HL-60/S4 treated with retinoic acid at 250 ng/mL for 4 days and 3 days (cell line): ENCODE measurements at regions not wholly inside any gene's neighbourhood (a gene's known extent, or its start where the extent isn't known, plus 50 kb on each side); places are given as distances from the start of the nearest gene placed in this dataset.

Experiments
- in situ Hi-C: fragments of 300-500 bp; cut with MboI; formaldehyde crosslinking; loops from 2 replicates; pipeline ENCODE4 v1.7.0; 2022; ENCODE audit warnings: low sequenced_read_pairs

DNA sequence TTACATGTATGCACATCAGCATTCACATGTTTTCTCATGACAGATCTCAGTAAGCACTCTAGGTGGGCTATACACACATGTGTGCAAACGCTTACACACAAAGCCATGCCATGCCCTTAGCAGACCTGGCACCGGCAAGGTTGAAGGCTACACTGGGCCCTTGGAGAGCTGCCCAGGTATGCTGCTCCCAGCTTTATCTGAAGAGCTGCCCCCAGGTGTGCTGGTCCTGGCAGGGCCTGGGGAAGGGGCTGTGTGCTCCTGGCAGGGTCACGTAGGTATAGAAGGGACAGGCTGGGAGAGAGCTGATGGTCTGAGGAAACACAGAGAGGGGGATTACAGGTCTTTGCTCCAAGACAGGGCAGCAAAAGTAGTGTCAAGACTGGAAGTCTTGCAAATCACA, 146.7 kb upstream of the VANGL1 start:
- in situ Hi-C loops, result loop anchor here (25.0 kb wide), 1 partner anchor 358 kb away; no protein-coding TSS in a partner anchor

DNA sequence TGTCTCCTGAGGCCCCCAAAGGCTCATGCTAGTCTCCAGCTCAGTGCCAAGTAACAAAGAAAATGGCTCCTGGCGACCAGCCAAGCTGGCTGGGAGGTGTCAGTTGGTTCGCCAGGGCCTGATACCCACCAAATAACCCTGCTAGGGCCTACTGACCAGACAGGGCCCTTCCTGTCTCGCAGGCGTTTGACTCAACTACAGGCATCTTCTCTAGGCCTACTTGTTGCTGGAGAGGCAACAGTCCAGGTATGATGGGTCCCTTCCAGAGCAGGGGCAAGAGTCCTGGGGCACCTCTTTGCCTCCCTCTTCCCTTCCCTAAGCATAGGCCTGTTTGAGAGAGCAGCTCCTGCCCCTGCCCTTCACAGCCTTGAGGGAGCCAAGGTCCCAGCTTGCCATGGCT, 147.9 kb upstream of the VANGL1 start:
- in situ Hi-C loops, result loop anchor here (25.0 kb wide), 1 partner anchor 357 kb away; no protein-coding TSS in a partner anchor

DNA sequence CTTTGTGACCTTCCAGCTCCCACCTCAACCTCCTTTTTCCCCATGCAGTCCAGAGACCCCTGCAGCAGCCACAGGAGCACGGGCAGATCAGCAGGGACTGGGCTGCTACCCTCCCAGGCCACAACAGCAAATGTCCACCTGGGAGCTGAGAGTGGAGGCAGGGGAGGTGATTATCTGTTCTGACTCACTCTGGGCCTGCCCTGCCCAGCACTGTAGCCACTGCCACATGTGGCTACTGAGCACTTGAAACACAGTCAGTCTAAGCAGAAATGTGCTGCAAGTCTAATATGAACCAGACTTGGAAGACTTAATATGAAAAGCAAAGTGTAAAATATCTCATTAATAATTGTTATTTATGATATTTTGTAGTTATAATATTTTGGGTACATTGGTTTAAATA, 148.9 kb upstream of the VANGL1 start:
- in situ Hi-C loops, result loop anchor here (25.0 kb wide), 1 partner anchor 356 kb away; no protein-coding TSS in a partner anchor

DNA sequence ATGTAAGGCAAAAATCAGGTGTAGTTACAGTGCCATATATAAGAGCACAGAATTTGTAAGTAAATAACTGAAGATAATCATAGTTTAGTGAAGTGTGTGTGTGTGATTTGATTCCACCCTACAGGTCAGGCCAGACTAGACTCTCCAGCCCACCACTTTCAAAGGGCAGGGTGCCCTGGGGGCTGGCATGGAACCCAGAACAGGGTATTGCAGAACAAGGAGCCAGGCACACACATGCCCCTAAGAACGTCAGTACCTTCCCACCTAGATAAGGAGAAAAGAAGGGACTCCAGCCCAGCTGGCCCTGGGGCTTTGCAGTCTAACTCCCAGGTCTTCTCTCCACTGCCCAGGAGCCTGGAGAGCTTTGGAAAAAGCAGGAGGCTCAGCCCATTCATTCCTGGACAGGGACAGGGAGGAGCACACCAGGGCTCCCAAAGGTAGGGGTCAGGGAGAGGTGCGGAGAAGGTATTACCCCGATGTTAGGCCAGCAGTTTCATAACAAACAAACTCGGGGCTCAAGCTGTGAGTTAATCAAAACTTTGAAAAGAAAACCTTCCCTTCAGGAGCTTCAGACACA, 149.7 kb upstream of the VANGL1 start:
- in situ Hi-C loops, result loop anchor here (25.0 kb wide), 1 partner anchor 355 kb away; no protein-coding TSS in a partner anchor

DNA sequence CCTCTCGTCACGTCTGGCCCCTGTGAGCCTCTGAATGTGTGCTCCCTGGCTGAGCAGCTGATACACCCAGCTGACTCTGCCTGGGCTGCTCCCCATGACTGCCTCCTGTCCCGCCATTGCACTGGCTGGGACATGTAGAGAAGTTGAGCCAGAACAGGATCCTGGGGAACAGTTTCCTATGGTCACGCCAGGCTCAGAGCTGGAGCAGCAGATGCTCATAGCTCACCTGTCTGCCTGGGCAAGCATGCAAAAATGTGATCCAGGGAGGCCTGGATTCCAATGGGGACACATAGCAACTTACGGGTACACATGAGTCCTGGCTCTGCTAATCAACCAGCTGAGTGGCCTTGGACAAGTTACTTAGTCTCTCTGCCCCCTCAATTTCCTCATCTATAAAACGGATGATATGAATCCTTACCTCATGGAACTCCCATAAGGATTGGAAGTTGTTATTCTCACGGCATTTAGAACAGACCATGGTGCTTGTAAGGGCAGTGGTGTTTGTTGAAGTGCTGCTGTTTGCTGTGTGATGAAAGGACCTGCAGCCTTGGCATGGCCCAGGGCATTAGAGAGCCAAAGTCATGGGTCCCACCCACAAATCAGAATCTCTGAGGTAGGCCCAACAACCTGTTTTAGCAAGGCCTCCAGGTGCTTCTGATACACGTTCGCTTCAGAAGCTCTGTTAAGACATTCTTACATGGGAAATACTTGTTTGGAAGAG, 150.3 kb upstream of the VANGL1 start:
- in situ Hi-C loops, result loop anchor here (25.0 kb wide), 1 partner anchor 354 kb away; no protein-coding TSS in a partner anchor

DNA sequence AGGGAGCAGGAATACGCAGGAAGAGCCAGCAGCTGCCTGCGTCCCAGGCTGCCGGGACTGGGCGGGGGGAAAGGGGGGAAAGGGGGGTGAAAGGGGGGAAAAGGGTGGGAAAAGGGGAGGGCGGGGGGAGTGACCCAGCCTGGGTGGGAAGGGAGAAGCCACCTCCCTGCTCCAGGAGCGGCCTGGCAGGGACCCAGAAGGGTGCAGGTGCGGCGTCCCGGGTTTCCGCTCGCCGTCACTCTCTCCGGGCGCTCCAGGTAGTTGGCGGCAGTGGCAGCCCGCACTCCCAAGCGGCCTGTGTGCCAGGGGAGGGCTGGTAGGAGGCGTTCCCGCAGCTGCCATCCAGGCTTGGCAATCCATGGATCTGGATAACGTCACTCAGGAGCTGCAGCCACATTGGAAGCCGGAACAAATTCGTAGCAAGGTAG, 141.0 kb upstream of the NGF start:
- in situ Hi-C loops, result loop anchor here (25.0 kb wide), 1 partner anchor 342 kb away; no protein-coding TSS in a partner anchor

DNA sequence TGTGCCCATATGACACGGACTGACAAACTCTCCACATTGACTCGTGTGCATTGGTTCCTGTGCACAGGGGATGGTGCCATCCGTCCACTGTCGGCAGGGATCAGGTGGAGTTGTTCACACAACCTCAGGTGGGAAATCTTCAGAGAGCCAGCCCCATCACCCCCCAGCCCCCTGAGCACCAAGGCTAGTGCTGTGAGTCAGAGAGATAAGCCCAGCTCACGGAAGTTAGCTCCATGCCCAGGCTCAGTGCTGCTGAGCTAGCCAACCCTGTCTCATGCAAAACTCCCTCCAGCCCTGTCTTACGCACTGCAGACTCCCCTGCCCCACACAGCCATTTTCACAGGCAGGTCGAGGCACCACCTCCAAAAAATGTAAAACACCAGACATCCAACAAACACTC, 139.0 kb upstream of the NGF start:
- in situ Hi-C loops, result loop anchor here (25.0 kb wide), 1 partner anchor 340 kb away; no protein-coding TSS in a partner anchor

DNA sequence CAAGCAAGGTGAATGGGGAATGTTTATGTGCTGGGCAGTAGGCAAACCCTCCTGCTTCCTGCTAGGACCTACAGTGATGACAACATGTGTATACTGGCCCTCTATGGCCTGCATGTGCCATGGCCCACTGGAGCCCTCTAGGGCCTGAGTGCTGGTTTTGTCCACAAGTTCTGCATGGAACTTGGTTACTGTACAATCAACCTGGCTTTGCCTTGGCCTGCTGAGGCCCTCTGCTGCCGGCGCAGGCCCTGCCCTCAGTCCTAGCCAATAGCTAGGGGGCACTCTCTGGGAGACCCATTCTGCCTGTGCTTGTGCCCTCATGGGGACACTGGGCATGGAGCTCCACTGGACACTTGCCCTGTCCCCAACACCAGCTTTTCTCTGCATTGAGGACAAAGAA, 138.6 kb upstream of the NGF start:
- in situ Hi-C loops, result loop anchor here (25.0 kb wide), 1 partner anchor 339 kb away; no protein-coding TSS in a partner anchor

DNA sequence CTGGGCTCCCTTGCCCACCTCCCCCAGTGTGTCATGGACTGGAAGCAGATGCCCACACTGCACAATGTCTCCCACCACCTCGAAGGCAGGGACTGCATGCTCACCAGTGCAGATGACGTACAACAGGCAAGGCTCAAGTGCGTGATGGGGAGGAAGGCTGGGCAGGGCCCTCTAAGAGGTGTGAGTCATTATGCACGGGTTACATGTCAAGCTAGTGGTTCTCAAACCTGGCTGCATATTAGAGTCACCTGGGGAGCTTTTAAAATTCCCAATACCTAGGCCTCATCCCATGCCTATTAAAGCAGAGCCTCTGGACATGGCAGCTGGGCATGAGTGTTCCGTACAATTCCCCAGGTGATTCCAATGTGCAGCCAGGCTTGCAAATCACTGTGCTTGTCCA, 137.9 kb upstream of the NGF start:
- in situ Hi-C loops, result loop anchor here (25.0 kb wide), 1 partner anchor 339 kb away; no protein-coding TSS in a partner anchor

DNA sequence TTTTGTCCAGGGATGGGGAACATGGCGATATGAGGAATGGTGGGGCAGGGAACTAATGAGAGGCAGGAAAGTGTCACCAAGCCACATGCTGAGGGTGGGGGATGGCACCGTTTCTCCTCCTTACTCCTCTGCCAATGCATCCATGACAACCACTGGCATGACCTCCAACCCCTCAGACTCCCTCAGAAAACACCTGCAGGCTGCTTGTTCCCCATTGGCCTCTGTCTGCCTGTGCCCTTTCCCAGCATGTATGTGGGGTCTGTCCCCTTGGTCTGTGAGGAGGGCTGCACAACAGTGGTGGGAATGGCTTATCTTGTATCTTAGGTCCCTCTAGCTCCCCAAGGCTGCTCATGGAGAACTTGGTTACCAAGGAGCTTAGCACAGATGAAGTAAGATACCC, 137.2 kb upstream of the NGF start:
- in situ Hi-C loops, result loop anchor here (25.0 kb wide), 1 partner anchor 338 kb away; no protein-coding TSS in a partner anchor

DNA sequence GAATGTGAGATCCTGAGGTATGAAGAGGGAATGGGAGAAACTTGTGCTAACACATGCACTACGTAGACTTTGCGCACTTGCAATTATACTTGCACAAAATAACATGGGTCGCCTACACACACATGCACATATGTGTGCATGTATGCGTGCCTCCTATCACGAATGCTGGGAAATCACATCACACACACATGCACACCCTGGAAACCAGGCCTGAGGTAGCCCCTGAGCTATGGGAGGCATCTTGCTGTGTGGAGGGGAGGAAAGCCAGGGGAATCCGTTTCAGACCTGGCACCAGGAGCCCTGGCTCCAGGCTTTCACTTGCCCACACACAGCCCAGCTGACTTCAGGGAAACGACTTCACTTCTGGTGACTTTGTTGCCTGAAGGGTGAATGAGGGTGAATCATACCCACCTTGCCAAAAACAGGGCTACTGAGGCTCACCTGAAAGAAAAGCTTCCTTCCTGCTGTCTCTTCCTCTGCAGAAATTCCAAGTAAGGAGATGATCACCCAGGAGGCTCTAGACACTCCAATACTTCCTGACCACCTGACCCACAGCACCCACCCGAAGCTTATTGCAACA, 136.0 kb upstream of the NGF start:
- in situ Hi-C loops, result no loop called here

DNA sequence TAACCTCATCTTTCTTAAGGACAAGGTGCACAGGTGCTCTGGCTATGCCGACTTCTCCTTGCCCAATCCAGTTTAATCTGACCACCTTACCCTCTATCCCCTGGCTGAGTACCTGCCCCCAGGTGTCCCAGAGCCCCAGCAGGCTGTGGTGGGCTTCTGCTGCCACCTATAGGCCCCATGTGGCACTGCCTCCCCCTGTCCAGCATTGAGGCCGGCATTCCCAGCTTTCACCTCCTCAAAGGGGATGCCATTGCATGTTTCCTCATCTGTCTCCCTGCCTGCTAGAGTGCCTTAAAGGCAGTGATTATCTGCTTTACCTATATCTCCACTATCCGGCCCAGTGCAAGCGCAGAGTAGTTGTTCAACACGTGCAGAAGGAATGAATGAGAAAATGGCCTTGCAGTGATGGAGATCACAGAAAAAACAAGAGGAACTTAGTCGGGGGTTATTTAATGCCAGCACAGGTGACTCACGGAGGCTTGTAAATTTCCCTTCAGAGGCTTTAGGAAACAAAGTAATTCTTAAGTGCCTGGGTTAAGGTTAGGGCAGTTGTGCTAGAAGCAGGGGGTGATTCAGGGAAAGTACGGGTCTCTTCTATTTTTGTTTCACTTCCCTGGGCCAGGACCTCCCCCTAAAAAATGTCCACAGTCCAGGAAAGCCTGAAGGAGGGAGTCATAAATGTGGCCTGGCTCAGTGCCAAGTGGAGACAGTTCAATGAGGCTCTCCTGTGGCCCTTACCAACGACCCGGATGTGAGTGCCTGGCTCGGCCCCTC, 131.8 kb upstream of the NGF start:
- in situ Hi-C loops, result no loop called here

DNA sequence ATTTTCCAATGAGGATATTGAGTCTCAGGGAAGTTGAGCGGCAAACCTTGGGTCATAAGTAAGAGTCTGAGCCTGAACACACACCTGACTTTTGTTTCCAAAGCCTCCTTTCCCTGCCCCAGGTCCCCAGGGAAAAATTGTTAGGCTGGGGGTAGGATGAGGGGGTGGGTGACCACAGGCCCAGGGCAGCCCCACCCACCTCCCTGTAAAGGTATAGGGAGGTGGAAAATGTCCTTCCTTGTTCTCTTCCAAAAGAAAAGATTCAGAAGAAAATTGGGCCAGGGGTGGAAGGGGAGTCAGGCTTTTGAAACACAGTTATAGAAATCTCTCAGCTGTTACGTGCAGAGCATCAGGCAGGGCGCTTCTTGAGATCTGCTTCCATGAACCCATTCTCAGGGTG, 129.7 kb upstream of the NGF start:
- in situ Hi-C loops, result no loop called here

DNA sequence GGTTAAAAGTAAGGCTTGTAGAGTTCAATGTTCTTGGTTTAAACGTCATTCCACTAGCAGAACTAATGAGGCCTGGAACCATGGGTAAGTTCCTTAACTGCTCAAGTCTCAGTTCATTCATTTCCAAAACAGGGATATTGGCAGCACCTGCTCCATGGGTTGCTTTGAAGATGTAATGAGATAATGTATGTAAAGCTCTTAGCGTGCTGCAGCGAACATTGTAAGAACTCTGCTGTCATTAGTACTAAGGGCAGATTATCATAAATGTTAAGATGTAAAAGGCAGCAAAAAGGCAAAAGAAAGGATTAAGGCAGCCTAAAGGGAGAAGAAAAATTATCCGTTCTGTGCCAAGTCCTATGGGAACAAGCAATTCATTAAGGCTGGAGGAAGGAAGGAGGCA, 129.1 kb upstream of the NGF start:
- in situ Hi-C loops, result no loop called here

DNA sequence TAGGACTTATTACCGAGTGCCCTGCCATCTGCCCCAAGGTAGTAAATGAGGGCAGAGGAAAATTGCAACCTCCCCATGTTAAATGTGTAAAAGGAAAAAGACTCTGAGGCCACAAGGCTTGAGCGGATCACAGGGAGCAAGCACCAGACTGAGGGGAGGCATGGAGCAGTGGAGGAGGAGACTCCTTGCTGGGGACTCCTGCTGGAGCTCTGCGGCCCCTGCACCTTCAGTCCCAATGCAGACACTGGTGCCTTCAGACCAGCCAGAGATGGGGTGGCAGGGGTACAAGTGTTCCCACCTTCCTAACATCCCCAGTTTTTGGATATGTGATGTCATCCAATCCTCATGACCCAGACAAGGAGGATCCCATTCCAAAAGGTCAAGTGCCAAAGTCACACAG, 128.4 kb upstream of the NGF start:
- in situ Hi-C loops, result no loop called here

DNA sequence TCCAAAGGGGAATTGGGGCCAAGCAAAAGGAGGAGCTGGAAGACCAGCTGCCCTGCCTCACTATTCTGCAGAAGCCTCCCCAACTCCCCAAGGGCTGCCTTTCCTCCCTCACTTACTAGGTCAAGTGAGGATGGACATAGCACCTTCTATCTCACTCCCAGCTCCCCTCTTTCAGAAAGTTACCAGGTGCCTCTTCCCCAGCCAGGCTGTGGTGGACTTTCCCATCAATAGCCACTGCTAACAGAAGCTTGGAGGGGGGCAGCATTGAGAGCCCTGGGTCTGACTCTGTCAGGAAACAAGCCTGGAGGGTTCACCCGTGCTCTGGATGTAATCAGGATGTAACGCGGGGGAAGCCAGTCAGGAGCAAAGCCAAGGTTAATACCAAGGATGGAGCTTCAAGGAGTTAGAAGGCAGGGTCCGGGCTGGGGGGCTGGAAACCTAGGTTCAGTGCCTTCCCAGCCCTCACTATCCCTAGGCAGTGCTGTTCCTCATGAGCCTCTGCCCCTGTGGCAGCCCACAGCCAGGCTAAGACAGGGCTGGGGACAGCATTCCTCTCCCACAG, 127.8 kb upstream of the NGF start:
- in situ Hi-C loops, result no loop called here

DNA sequence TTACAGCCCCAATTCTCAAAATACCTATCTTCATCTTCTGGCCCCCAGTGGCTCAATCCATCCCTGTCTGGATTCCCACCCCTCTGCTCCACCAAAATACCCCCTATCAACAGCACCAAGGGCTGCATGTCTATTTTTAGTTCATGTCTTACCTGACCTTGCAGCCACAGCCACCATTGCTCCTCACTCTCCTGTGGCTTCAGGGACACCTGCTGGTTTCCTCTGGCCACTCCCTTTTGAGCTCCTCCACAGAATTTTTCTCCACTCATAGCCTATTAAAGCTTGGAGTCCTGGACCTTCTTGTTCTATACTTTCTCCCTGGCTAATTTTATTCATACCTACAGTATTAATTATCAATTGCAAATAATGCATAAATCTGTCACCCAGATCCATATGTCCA, 125.3 kb upstream of the NGF start:
- in situ Hi-C loops, result no loop called here

DNA sequence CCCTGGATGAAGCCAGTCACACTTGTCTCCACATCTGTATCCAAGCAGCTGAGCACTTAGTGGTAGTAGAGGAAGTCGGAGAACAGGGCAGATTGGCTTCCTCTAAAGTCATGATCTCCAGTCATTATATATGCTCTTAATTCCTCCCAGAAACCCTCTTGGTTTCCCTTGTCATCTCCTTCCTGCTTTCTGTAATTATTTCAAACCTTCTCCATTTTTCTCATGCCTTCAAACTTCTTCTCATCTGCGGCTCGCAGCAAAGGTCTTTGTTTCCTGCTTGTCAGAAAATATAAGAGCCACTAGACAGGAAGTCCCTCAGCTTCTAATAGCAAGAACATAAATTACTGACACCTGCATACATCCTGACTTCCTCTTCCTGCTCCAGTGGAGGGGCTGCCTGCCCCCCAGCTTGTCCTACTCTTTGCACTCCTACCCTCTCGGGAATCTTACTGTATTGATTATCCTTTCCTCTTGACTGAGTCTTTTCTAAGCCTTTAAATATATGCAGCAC, 124.6 kb upstream of the NGF start:
- in situ Hi-C loops, result no loop called here

DNA sequence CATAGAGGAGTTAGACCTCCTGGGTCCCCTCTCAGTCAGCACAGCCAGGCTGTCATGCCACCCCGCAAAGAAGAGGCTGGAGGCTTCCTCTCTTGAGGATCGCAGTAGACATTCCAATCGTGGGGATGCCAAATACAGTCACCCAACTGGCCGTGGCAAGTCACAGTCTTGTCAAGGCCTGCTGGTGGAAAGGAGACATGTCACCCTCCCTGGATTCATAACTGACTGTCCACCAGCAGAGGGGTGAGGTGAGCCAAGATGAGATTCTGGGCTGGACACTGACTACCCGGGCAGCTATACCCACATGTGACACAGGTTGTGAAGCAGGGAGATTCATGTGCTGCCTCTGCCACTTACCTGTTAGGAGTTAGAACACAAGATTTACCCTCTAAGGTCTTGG, 123.5 kb upstream of the NGF start:
- in situ Hi-C loops, result no loop called here

DNA sequence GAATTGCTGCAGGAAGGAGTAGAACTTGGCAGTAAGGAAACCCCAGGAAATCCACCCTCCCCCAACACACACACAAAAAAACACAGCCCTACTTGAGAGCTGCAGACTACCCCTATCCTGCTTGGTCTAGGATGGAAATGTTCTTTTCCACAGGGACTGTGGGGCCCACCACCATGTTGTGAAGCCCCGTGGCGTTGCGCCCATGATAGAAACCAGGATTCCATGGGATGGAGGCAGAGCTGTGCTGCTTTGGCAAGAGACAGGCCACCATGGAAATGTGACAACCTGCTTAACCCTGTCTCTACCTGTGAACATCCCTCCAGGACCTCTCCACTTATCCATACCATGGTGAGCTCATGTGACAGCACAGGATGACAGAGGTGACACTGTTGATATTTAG, 121.1 kb upstream of the NGF start:
- in situ Hi-C loops, result no loop called here
